HG02870 (cell line): ENCODE measurements at regions not wholly inside any gene's neighbourhood (a gene's known extent, or its start where the extent isn't known, plus 50 kb on each side); places are given as distances from the start of the nearest gene placed in this dataset.
"Not testable (repeated sequence)": the region's sequence is repeated elsewhere in the genome, so short reads cannot be mapped to it uniquely, and the experiment has no call there.

Experiments used
- ATAC-seq: cut with Tn5 transposase; IDR thresholded peaks from one replicate; pipeline ENCODE4 v1.9.1; 2021; ENCODE audit warnings: mild to moderate bottlenecking, moderate library complexity; ENCODE audit not compliant: unreplicated experiment

DNA sequence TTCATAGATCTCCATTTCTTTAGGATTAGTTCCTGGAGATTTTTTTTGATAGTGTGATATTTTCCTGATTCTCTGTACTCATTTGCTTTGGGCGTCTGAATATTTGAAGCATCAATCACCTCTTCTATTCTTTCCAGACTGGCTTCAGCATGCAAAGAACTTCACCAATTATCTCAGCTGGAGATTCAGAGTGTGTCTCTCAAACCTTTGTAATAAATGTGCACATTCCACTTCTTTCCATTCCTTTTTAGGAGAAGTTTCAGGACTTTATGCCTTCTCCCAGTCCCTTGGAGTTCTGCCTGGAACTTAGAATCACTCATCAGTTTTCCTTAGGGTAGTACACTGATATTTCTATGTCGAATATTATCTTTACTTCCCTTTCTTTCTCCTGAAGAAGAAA is 334.8 kb downstream of the TEX13C start:
- ATAC-seq, result no peak

DNA sequence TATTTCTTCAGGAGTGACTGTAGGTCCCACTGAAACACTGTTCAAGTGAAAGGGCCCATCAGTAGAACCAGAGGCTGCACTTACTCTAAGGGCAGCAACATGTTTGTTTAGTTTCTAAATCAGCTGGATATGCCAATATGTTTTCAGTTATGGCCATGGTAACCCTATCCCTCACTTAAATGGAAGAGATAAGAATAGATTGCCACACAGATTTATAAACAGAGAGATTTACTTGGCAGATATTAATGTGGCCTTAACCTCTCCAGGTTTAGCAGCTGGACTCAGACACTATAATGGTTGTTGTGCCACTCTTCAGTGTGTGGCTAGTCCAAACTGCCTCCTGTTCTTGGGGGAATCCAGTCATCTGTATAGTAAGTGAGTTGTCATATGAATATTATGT is 354.1 kb downstream of the TEX13C start:
- ATAC-seq, result no peak

GRCh38 chrX:125678258-125678657 is 358.6 kb downstream of the TEX13C start:
- ATAC-seq, result no peak

- ATAC-seq, result no peak
Measured at GRCh38 chrX:125680366-125680765, 360.7 kb downstream of the TEX13C start.

- peak; percentile 35 for ATAC-seq
Measured at GRCh38 chrX:125681058-125681457, 361.4 kb downstream of the TEX13C start.

- ATAC-seq, result peak; percentile 95
Measured at GRCh38 chrX:125681507-125681906, 361.8 kb downstream of the TEX13C start.

- not testable (repeated sequence) for ATAC-seq
Measured at GRCh38 chrX:125690522-125690921, 370.9 kb downstream of the TEX13C start.

DNA sequence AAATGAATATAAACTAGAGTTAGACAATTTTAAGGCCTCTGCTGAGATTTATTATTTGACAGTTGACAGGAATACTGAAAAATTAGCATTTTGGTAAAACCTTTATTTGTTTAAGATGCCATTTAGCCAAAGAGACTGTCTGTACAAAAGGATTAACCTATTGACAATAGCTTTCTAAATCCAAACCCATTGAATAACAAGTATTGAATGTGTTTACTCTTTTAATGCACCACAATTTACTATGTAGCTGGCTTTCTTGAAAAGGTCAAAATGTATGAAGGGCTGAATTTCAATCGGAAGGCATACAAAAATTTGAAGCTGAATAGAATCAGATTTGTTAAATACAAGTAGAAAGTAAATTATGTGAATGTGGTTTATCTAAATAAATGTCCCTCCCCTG is 374.5 kb downstream of the TEX13C start:
- no peak for ATAC-seq

DNA sequence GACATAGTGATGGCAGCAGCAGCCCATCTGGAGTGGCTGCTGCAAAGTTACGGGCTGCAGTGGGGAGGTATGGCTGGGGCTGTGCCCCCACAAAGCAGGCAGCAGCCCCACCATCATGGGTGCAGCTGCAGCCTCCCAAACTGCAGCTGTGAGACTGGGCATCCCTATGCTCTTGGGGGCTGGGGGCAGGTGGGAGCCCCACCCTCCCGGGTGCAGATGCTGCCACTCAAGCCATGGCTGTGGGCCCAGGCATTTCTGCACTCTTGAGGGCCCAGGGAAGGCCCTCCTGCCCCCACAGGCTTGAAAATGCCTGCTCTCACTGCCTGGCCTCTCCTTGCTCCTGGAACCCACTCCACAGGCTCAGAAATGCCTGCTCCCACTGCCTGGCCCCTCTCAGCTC is 389.4 kb downstream of the TEX13C start:
- no peak for ATAC-seq

DNA sequence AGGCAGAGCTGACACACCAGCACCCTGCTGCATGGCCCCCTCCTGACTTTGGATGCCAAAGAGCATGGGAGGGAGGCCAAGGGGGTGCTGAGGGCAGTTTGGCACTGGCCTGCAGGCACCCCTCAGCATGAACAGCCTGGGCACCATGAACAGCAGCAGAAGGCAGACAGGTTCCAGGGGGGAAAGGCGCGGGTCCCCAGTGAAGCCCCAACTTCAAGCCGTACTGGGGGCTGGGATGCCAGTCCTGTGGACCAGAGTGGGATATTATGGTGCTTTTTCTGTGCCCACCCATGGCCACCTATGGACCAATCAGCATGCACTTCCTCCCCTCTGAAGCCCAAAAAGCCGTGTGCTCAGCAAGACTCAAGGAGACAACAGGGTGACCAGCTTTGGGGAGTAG is 389.9 kb downstream of the TEX13C start:
- ATAC-seq, result no peak

- no peak for ATAC-seq
Measured at GRCh38 chrX:125710403-125711062, 390.9 kb downstream of the TEX13C start.

DNA sequence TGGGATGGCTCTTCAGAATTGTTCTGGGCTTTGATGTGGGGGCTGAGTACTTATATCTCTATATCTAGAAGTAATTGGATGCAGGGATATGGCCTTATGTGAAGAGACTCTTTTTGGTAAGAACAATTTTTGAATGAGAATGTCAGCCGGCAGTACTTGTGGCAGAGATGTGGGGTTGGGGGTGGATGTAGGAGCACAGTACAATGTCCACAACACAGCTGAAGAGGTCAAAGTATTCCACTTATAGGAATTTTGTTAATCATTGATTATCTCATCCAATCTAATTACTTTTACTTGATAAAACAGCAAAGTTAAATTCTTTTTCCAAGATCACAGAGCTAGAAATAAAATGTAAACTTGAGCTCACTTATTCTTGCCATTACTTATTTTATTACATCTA is 391.4 kb downstream of the TEX13C start:
- no peak for ATAC-seq

DNA sequence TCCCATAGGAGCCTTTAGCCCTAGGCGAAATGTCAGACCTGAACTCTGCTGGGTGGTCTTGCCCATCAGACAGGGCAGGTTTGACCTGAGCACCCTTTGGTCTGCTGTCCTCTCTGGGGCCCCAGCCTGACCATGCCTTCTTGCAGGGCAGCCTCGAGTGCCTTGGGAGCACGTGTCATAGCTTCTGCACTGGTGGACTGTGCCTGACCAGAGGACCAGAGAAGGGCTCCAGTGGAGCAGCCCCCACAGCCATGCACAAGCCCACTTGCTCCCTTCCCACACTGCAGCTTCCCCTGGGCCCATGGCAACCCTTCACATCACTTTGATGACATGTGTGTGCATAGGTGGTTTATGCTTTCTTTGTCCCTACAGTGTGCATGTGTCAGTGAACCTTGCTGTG is 394.0 kb downstream of the TEX13C start:
- ATAC-seq, result no peak

DNA sequence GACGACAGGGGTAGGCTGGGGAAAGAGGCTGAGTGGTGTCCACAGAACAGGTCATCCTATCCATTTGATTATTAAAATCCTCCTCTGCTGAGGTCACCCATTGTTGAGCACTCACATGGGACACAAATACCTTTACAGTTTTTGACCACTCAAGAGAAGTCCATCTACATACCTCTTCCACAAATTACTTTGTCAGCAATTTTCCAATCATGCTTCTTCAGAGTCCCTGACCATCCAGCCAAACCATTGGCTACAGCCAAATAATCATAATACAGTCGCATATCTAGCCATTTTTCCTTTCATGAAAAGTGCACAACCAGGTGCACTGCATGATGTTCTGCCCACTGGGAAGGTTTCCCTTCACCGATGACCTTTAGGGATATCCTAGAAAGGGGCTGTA is 407.4 kb downstream of the TEX13C start:
- no peak for ATAC-seq

- ATAC-seq, result no peak
Measured at GRCh38 chrX:125736008-125736729, 416.5 kb downstream of the TEX13C start.

DNA sequence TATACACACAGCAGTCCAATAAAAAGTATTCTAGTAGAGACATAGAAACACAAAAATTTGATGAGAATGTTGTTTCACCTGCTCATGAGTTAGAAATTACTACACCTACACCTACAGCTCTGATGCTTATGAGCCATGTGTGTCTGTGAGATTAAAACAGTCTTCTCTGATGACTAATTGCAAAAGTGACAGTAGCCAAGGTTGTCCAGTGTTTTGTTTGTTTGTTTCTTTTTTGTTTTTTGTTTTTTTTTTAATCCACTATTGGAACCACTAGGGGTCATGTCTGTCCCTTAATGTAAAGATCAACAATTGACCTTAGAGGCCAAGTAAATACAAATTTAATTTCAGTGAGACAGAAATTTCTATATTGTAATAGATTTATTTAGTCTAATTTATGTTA is 423.1 kb downstream of the TEX13C start:
- no peak for ATAC-seq

DNA sequence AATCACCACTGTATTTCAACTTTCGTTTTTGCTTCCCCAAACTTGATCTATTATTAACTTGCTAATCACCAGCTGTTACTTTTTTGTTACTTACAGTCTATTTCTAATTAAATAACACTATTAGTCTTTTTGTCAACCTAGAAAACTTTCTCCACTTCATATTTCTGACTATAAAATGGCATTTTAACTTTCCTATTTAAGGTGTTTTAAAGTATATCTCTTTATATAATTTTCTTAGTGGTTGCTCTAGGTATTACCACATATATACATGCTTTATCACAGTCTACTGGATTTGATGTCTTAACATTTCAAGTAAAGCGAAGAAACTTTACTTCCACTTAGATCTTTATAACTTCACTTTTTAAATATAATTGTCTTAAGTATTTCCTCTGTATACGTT is 421.2 kb downstream of the DCAF12L2 start:
- no peak for ATAC-seq

DNA sequence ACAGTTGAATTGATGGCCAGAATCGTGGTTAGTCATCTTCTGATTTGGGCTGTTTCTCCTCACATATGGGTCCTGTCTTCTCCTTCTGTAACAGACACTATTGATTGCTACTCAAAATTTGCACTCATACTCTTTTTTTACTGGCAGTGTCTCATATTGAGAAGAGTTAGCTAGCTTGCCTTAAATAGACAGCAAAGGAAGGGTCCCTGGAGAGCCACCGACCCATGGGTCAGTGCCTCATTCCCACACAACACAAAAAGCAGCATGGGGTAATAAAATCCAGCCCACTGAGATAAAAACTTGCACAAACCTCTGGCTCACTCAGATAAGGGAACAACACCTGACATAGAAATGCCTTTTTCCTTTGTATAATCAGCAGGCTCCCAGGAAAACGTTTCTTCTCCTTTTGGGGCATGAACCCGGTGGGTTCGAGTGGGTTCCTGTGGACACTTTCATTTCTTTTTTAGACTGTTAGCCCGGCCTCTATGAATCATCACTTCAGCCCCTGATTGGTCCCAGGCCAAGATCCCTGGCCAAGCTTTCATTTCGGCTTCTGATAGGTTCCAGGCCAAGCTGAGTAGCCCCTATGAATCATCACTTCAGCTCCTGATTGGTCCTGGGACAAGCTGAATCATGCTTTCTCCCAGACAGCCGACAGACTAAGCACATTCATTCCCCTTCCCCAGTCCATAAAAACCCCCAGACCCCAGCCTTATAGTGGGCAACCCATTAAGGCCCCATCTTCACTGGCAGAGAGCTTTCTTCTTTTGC is 408.1 kb downstream of the DCAF12L2 start:
- no peak for ATAC-seq

DNA sequence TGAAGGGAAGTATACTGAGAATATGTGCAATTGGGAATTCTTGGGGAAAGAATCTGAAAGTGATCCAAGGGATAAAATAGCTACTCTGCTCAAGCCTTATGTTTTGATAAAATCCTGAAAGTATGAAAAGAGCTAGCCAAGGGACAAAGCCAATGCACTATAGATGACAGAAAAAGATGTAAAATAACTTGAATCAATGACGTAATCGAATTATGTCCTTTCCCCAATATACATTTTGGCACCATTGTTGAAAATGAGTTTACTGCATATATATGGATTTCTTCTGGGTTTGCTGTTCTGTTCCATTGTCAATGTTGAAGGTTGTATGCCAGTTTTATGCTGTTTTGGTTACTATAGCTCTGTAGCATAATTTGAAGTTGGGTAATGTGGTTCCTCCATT is 407.3 kb downstream of the DCAF12L2 start:
- ATAC-seq, result no peak

GRCh38 chrX:125762954-125763353 is 403.1 kb downstream of the DCAF12L2 start:
- ATAC-seq, result no peak

DNA sequence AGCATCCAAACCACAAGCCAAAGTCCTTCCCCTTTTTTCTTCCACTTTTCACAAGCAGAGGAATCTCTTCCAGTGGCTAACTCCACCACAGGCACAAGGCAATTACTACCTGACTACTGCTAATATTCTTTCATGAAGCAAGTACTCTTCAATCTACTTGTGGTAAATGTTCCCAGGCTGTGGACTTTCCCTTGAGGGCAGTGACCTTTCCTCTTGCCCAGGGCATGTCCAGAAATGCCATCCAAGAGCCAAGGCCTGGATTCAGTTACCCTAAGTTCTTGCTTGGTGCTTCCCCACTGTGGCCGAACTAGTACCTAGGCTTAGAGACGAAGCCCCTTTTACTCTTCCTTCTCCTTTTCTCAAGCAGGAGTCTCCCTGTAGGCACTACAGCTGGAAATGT is 400.7 kb downstream of the DCAF12L2 start:
- no peak for ATAC-seq

GRCh38 chrX:125769628-125770027 is 396.5 kb downstream of the DCAF12L2 start:
- ATAC-seq, result no peak
